OCI-LY7 (cell line): ENCODE measurements at regions not wholly inside any gene's neighbourhood (a gene's known extent, or its start where the extent isn't known, plus 50 kb on each side); places are given as distances from the start of the nearest gene placed in this dataset.

Experiments
- EZH2phosphoT487 ChIP-seq: fragments of 200-600 bp; sonication (generic); IDR thresholded peaks from 2 replicates; pipeline ENCODE4 v1.6.1; 2018; ENCODE audit warnings: low read depth, borderline replicate concordance, mild to moderate bottlenecking, mixed run types, antibody characterized with exemption, low read length, moderate library complexity, mixed read lengths
- TF ChIP-seq, protein P1 (sequence below): fragments of 200-600 bp; sonication (generic); conservative IDR thresholded peaks from 2 replicates; pipeline ENCODE4 v1.5.1; 2014; ENCODE audit warnings: mild to moderate bottlenecking, antibody characterized with exemption, low read length, moderate library complexity, mixed read lengths

DNA sequence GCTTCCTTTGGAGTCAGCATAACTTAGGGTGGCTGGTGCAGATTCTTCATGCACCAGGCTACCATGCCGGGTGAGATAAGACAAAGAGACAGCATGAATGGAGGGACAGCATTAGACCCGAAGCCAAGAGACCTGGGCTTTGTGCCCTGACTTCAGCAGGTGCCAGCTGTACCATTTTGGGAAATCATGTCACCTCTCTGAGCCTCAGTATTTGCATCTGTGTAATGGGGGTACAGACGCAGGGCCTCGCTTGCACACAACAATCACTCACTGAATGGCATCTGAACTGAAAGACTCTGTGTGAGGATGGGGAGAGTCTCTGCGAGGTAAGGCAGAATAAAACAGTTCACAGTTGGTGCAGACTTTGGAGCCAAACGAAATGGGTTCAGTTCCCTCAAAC lies 1053.7 kb downstream of the VRK1 start:
- TF ChIP-seq, protein P1, sequence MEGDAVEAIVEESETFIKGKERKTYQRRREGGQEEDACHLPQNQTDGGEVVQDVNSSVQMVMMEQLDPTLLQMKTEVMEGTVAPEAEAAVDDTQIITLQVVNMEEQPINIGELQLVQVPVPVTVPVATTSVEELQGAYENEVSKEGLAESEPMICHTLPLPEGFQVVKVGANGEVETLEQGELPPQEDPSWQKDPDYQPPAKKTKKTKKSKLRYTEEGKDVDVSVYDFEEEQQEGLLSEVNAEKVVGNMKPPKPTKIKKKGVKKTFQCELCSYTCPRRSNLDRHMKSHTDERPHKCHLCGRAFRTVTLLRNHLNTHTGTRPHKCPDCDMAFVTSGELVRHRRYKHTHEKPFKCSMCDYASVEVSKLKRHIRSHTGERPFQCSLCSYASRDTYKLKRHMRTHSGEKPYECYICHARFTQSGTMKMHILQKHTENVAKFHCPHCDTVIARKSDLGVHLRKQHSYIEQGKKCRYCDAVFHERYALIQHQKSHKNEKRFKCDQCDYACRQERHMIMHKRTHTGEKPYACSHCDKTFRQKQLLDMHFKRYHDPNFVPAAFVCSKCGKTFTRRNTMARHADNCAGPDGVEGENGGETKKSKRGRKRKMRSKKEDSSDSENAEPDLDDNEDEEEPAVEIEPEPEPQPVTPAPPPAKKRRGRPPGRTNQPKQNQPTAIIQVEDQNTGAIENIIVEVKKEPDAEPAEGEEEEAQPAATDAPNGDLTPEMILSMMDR: no peak
- TF ChIP-seq EZH2phosphoT487: no peak
